GM03348 (cell line): ENCODE measurements at regions not wholly inside any gene's neighbourhood (a gene's known extent, or its start where the extent isn't known, plus 50 kb on each side); places are given as distances from the start of the nearest gene placed in this dataset.
"Not testable (repeated sequence)": the region's sequence is repeated elsewhere in the genome, so short reads cannot be mapped to it uniquely, and the experiment has no call there.

ENCODE experiments used
- DNase-seq: peaks from one replicate; pipeline ENCODE4 v3.0.0; 2012; ENCODE audit warnings: low spot score

DNA sequence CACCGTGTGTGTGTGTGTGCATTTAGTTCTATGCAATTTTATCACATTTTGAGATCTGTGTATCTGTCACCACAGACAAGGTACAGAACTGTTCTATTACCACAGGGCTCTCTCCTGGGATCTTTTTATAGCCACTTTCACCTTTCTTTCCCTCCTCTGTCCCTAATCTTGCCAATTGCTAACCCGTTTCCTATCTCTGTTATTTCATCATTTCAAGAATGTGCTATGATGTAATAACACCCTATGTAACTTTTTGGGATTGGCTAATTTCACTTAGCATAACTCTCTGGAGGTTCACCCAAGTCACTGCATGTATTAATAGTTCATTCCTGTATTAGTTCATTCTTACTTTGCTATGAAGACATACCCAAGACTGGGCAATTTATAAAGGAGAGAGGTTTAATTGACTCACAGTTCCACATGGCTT, 657.7 kb downstream of the QKI start:
- DNase-seq: no peak

DNA sequence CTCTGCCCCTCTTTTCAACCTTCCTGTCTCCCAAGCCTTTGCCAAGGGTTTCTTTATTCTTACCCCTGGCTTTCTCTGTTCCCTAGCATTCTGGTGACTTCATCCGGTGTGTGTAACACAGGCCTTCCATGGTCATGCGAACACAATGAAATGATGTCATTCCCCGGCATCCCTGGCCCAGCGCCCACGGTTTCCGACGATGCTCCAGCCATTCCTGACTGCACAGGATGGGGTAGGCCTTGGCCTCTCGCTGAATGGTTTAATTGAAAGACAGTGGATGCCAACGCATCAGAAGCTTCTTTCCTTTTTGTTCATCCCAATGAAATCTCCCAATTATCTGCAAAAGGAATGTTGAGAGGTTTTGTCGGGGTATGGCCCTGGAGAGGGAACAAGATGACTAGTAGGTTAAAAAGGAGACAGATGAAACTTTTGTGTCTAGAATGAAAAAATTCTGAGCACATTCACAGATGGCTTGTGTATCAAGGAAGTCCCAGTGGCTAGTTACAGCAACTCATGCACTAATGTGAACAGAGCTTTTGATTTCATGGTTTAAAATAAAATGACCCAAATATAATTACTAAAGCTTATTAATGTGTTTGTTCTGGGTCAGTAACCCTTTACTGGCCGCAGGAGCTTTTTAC, 655.0 kb downstream of the QKI start:
- DNase-seq: no peak

DNA sequence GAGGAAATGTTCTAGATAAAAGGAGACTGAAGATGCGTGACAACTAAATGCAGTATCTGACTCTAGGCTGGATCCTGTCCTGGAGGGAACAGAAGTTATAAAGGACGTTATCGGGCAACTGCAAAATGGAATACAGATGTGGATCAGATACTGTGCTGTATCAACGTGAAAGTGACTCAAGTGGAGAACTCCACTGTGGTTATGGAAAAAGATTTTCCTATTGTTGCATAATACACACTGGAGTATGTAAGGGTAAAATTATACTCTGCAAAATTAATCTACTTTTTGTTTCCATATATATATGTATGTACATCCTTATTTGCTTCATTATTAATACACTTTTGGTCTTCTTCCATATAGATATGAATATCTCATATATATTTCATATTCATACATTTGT, 654.0 kb downstream of the QKI start:
- DNase-seq: no peak

GRCh38 chr6:164066766-164067165, 652.2 kb downstream of the QKI start:
- DNase-seq: no peak

DNA sequence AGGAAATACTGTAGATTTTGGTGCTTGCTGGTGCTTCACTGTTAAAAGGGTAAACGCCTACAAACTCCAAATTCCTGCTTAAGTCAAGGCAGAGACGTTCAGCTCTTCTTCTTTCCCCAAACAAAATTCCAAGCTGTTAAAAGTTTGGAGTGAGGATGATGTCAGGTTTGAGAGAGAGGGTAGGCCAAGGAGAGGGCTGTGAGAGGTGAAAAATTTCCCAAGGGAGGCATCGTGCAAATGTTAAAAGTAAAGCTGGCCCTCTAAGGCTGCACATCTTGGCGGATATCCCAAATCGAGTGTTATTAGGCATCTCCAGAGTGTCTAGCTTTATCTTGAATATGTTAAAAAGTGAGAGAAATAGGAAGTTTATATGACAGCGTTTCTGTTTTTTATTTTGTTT, 651.8 kb downstream of the QKI start:
- DNase-seq: no peak

GRCh38 chr6:164063346-164063745, 648.8 kb downstream of the QKI start:
- DNase-seq: no peak

- no peak for DNase-seq
Observed at GRCh38 chr6:164062872-164063271, 648.4 kb downstream of the QKI start.

DNA sequence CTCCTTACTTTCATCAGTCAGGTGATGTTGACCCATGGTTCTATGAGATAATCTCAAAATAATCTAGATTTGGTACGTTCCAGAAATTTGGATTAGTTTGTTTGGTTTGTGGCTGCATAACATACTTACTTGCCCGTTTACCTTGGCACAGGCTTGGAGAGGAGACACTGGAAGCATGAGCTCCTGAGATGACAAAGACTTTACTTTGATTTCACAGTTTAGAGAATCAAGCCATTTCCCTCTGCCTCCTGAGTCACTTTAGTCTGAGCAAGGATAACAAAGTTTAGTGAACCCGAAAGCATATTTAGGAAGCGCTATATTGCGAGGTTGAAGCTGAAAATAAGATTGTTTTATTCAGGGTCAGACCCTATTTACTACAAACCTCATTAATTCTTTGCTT, 643.4 kb downstream of the QKI start:
- DNase-seq: no peak

GRCh38 chr6:164051427-164051826, 636.9 kb downstream of the QKI start:
- DNase-seq: no peak

DNA sequence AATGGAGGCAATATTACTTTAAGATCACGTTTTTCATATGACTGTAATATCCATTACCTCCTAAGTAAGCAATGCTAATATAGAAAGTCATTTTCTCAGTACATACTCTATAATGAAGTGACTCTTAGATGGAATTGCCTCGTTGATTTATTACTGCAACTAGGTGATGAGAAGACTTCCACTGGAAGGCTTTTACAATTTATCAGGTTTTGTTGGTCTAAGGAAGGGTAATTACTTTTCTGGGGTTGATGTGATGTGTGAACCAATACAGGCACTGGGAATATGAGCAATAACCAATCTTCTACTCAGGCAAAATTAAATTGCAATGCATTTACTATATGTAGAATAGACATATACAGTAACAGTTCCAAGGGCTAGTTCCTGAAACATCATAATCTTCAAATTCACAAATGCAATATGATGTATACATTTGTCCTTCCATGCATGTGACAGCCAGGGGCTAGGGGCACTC, 635.0 kb downstream of the QKI start:
- DNase-seq: no peak

DNA sequence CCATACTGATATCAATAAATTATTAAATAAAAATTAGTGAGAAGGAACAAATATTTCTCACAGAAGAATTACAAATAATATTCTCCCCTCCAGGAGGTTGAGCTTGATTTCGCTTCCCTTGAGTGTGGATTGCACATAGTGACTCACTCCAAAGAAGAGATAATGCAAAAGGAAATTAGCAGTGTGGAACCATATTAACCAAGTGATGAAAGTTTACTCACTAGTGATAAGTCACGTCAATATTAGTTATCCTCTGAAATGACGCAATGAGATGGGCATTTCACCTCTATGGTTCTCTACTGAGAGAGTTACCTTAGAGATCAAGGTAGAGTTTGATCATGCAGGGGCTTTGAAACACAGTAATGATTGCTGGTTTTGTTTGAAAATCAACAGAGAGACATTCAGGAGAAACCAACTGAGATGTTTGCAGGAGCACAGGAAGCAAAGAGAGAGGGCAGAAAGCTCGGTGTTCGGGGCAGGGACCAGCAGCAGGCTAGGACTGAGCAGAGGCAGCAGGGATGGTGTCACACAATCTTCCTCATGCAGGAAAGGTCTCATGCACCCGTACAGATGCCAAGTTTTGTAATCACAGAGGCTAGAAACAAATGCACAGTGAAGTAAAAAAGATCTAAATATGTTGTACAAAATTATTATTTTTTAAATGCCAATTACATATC, 634.5 kb downstream of the QKI start:
- no peak for DNase-seq

GRCh38 chr6:164045082-164045481, 630.6 kb downstream of the QKI start:
- no peak for DNase-seq

DNA sequence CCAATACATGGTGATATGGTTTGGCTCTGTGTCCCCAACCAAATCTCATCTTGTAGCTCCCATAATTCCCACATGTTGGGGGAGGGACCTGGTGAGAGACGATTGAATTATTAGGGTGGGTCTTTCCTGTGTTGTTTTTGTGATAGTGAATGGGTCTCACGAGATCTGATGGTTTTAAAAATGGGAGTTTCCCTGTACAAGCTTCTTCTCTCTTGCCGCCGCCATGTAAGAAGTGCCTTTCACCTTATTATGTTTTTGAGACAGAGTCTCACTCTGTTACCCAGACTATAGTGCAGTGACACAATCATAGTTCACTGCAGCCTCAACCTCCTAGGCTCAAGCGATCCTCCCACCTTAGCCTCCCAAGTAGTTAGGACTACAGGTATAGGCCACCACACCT, 629.1 kb downstream of the QKI start:
- not testable (repeated sequence) for DNase-seq

DNA sequence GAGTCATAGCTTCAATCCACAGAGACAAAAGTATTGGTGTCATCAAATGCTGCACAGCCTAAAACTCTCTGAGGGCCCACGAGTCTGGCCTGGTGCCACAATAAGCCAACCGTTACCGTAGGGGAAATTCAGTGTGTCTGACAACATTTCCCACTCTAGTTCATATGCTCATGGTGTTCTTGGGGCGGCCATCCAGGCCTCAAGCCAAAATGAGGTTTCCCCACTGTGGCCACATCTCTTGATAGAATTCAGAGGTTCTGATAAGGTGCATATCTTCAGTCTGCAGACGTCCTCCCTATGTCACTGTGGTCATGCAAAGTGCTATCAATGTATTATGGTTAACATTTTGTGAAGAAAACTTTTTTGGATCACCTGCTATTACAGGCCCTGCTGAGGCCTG, 627.7 kb downstream of the QKI start:
- DNase-seq: no peak

GRCh38 chr6:164040994-164041393, 626.5 kb downstream of the QKI start:
- DNase-seq: no peak

DNA sequence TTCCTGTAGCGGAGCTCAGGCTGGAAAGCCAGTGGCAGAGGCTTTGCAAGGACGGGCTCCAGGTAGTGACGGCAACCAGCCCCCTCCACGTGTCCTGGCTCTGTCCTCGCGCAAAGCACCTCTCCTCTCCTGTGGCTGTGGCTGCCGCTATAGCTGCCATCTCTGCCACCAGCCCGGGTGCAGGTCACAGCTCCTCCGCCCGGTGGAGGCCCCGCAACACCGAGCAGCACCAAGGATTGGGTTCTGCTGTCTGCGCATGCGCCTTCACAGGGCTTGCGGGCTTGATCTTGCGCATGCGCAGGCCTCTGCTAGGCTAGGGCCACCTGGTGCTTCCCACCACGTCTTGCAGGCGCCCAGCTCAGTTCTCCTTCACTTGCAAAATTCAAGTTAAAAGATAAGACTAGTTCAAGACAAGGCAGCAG, 625.4 kb downstream of the QKI start:
- DNase-seq: no peak

- no peak for DNase-seq
Observed at GRCh38 chr6:164037171-164037870, 622.8 kb downstream of the QKI start.

- no peak for DNase-seq
Observed at GRCh38 chr6:164035900-164036485, 621.5 kb downstream of the QKI start.

- DNase-seq: no peak
Observed at GRCh38 chr6:164034602-164035140, 620.2 kb downstream of the QKI start.

GRCh38 chr6:164025180-164025579, 610.7 kb downstream of the QKI start:
- DNase-seq: no peak

GRCh38 chr6:164023535-164023934, 609.0 kb downstream of the QKI start:
- DNase-seq: no peak

DNA sequence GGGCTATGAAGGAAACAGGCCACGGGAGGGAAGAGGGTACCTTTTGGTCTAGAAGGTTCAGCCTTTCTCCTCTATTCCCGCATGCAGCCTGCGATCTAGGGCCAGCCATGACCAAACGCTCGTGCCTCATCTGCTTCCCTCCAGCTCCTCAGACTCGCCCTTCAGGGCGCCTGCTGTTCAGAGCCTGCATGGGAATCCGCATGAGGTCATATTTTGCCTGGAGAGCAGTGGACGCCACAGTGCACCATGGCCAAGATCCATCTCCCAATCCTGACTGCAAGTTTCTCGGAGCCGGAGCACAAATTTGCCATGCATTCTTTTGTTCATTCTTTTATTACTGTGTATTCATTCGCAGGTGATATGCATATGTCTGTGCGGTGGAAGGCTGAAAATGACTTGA, 608.1 kb downstream of the QKI start:
- DNase-seq: no peak
